Pancreas (tissue), 10 donors: ENCODE measurements at regions not wholly inside any gene's neighbourhood (a gene's known extent, or its start where the extent isn't known, plus 50 kb on each side); places are given as distances from the start of the nearest gene placed in this dataset.

Source experiments
- ATAC-seq, 4 donors: fragments of 200-7000 bp; cut with Tn5 transposase; one replicate each; pipeline versions ENCODE4 v1.8.0 to v1.9.1; 2020; ENCODE audit warnings: mild to moderate bottlenecking in 4 of 4, moderate library complexity in 4 of 4
- DNase-seq, 6 donors: peaks; one replicate each; pipeline ENCODE4 v3.0.0-alpha.2; 2020
- FAIRE-seq: peaks from 2 replicates; lab custom pipeline; 2012; peaks lifted over from hg19 to GRCh38; lab: Jason Lieb, UNC
- H3K27ac ChIP-seq, 4 donors: fragments of 200-600 bp; sonication (generic); 1 replicate in 3 of 4; 2 replicates in 1 of 4; pipeline versions ENCODE4 v1.5.0 to v1.8.0; 2020
- H3K27me3 ChIP-seq, 4 donors: fragments of 200-600 bp; one replicate each; pipeline ENCODE4 v1.8.0; 2021
- H3K36me3 ChIP-seq, 3 donors: fragments of 200-600 bp; sonication (generic) in 1 of 3; one replicate each; pipeline versions ENCODE4 v1.5.0 to v1.8.0; 2020 to 2021
- H3K4me1 ChIP-seq, 3 donors: fragments of 200-600 bp; one replicate each; pipeline ENCODE4 v1.8.0; 2021
- H3K4me3 ChIP-seq, 4 donors: fragments of 200-600 bp; sonication (generic) in 2 of 4; one replicate each; pipeline versions ENCODE4 v1.5.0 to v1.8.0; 2020 to 2021
- H3K9me3 ChIP-seq, 4 donors: fragments of 200-600 bp; one replicate each; pipeline ENCODE4 v1.8.0; 2021
- CTCF ChIP-seq, 4 donors: fragments of 200-600 bp; sonication (generic) in 3 of 4; IDR thresholded peaks; one replicate each; pipeline versions ENCODE4 v1.5.0 to v1.8.0; 2021; ENCODE audit warnings: antibody characterized with exemption in 4 of 4
- WGBS, 2 donors: extraction: QIAGEN DNeasy Blood & Tissue Kit; methylation state at CpG; one replicate each; pipeline ENCODE4 v1.1.7; 2013; 5-methylcytosine and 5-hydroxymethylcytosine counted together
- intact Hi-C, 3 donors: fragments of 100-400 bp; cut with DNase I; formaldehyde crosslinking; loops; one replicate each; pipeline versions ENCODE4 v1.11.1 to v1.14.2; 2022
- donor health status: healthy with polysubstance abuse.
- donor health status: DM: no; HTN: no; CAD: no; lungs with moderate emphysema.
- donor health status: DM: no; HTN: no; CAD: no.
- donor health status: control.
- donor health status: control.
- donor health status: Bipolar disorder and iron deficiency.
- donor health status: DM: yes; HTN: yes; CAD: no.
- donor health status: DM: no; HTN: no; CAD: no.
- donor health status: DM: no; HTN: no; CAD: no.
- donor health status: DM: yes; HTN: yes; CAD: no.

- Histone ChIP-seq H3K27ac (no peak overlapping the region), H3K4me1 (peaks cover 0 to 12% (median 0%) of the 10 kb centered on the region in 3 donors), H3K9me3 (no peaks in the 10 kb centered on the region), H3K4me3 (no peak overlapping the region), H3K27me3 (no peaks in the 10 kb centered on the region), H3K36me3 (no peaks in the 10 kb centered on the region)
- DNase-seq (no peak), FAIRE-seq (no peak), ATAC-seq (peak in 1 of 4 donors; percentile 31)
- no peak for TF ChIP-seq CTCF (IDR thresholded peaks at IDR 0.05)
- intact Hi-C loops = no loop called here
- WGBS, 2 donors = 12 to 13% methylated on average over 1 of the region's 1 CpG
Observed at GRCh38 chr4:141849367-141849766, 213.0 kb downstream of the IL15 start.

- intact Hi-C loops = no loop called here
- Histone ChIP-seq H3K9me3 (no peaks in the 10 kb centered on the region), H3K4me3 (no peak overlapping the region), H3K36me3 (no peaks in the 10 kb centered on the region), H3K27me3 (no peaks in the 10 kb centered on the region), H3K27ac (no peak overlapping the region), H3K4me1 (peaks cover 0 to 12% (median 0%) of the 10 kb centered on the region in 3 donors)
- TF ChIP-seq CTCF (IDR thresholded peaks at IDR 0.05) = no peak
- WGBS, 2 donors = 10 to 14% methylated on average over 1 of the region's 1 CpG
- ATAC-seq (peak in 3 of 4 donors; percentile 28 to 43 (median 35)), DNase-seq (no peak), FAIRE-seq (no peak)
Observed at GRCh38 chr4:141849778-141850177, 213.4 kb downstream of the IL15 start.

GRCh38 chr4:141851246-141851891 is 215.0 kb downstream of the IL15 start:
- DNase-seq (no peak), FAIRE-seq (no peak), ATAC-seq (no peak)
- Histone ChIP-seq H3K27ac (no peak overlapping the region), H3K4me3 (no peak overlapping the region), H3K9me3 (no peaks in the 10 kb centered on the region), H3K4me1 (peaks cover 0 to 12% (median 0%) of the 10 kb centered on the region in 3 donors), H3K27me3 (no peaks in the 10 kb centered on the region), H3K36me3 (no peaks in the 10 kb centered on the region)
- 74 to 76% methylated on average over 2 of the region's 2 CpGs for WGBS, 2 donors
- no peak for TF ChIP-seq CTCF (IDR thresholded peaks at IDR 0.05)
- intact Hi-C loops = no loop called here

- Histone ChIP-seq H3K27me3 (no peaks in the 10 kb centered on the region), H3K36me3 (no peaks in the 10 kb centered on the region), H3K4me1 (peaks cover 0 to 12% (median 0%) of the 10 kb centered on the region in 3 donors), H3K4me3 (no peak overlapping the region), H3K27ac (peak overlapping the region in 3 of 4 donors; percentile 27 to 70 (median 62)), H3K9me3 (no peaks in the 10 kb centered on the region)
- peak; percentile 90 to 96 (median 92) for ATAC-seq
- no peak for FAIRE-seq
- intact Hi-C loops = no loop called here
- TF ChIP-seq CTCF (IDR thresholded peaks at IDR 0.05) = no peak
- 19 to 24% methylated on average over 12 of the region's 12 CpGs for WGBS, 2 donors
- DNase-seq = peak in 4 of 6 donors; percentile 23 to 59 (median 32)
Observed at GRCh38 chr4:141853091-141853764, 216.8 kb downstream of the IL15 start.

- H3K4me3 ChIP-seq = no peak overlapping the region
- TF ChIP-seq CTCF (IDR thresholded peaks at IDR 0.05) = no peak
- FAIRE-seq = no peak
- peaks cover 0 to 6% (median 0%) of the 10 kb centered on the region in 3 donors for H3K4me1 ChIP-seq
- no peak for DNase-seq
- ATAC-seq = no peak
- no peak overlapping the region for H3K27ac ChIP-seq
- no peaks in the 10 kb centered on the region for H3K9me3 ChIP-seq
- H3K27me3 ChIP-seq = no peaks in the 10 kb centered on the region
- WGBS, 2 donors = 93 to 98% methylated on average over 1 of the region's 1 CpG
- no peaks in the 10 kb centered on the region for H3K36me3 ChIP-seq
- intact Hi-C loops = no loop called here
Observed at GRCh38 chr4:141858437-141858836, 222.1 kb downstream of the IL15 start.
